Stimulated activated CD8-positive, alpha-beta memory T cell treated with anti-CD3 and anti-CD28 coated beads, Interleukin-15, amount 100 ng/mL, for 4 hours (primary cell): ENCODE measurements at regions not wholly inside any gene's neighbourhood (a gene's known extent, or its start where the extent isn't known, plus 50 kb on each side); places are given as distances from the start of the nearest gene placed in this dataset.

Source experiments
- DNase-seq, 2 donors: peaks; one replicate each; pipeline ENCODE4 v3.0.0-alpha.2; 2020; ENCODE audit warnings: low read depth in 2 of 2

DNA sequence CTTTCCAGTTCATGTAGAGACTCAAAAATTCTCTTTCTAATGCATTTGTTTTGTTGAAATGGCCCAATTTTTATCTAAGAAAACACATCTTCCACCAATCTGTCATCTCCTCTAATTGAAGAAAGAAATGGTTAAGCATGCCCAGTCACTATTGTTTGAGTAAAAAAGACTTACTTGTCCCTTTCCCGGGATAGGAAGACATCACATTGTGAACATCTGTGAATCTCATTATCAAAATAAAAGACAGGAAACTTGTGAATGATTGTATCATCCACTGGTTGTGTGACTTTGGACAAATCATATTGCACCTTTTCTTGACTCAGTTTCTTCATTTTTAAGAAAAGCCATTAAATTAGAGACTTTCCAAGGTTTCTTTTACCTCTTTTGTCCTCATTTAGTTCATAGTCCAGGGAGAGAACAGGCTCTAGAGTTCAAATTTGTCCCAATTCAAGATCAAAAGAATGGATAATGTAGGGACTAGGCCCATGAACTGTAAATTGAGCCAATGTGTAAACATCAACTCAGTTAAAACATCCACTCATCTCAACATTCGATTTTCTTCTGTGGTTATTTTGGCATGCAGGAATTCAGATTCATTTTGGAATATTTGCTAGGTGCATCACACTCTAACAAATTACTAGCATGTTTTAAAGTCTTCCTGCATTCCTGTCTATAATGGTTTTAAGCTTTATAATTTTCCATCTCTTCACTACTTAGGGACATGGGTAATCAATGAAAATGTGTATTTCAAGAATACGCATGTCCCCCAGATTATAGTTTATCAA lies 838.0 kb upstream of the WWC1 start:
- DNase-seq: no peak

GRCh38 chr5:167458412-167458811 lies 833.0 kb upstream of the WWC1 start:
- DNase-seq: no peak

GRCh38 chr5:167460449-167461020 lies 830.9 kb upstream of the WWC1 start:
- no peak for DNase-seq

DNA sequence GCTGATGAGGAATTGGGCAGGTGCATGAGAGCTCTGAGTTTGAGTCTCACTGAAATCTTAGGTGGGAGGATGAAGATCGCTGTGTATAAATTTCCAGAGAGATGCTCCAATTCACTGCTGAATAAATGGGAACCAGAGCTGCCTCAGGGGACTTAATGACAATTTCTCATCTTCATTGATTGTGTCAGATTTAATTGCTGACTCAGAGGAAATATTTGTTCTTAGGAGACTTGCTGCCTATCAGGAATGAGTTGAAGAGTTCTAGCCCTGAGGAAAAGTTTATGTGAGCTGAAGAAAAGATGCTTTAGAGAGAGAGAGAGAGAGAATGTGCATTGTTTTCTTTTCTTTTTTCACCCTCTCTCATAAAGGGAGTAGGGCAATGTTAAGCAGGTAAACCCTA lies 827.5 kb upstream of the WWC1 start:
- DNase-seq: no peak

GRCh38 chr5:167466992-167467391 lies 824.5 kb upstream of the WWC1 start:
- DNase-seq: no peak

- no peak for DNase-seq
Observed at GRCh38 chr5:167472566-167473108, 818.8 kb upstream of the WWC1 start.

GRCh38 chr5:167478188-167478587 lies 813.3 kb upstream of the WWC1 start:
- no peak for DNase-seq

DNA sequence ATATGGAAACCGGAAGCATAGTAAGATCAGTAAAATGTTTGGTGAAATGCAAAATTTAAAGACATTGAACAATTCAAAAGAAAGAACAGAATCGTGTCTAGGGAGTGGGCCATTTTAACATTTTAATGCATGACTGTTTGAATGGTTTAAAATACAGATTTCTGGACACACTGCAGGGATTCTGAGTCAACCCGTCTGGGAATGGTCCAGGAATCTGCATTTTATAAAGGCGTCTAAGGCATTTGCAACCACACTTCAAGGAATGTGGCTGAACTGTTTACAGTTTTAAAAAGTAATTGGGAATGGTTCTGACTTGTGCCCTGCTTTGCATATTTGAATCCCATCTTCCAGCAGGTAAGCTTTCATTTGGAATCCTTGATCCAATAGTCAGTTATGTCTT lies 811.7 kb upstream of the WWC1 start:
- no peak for DNase-seq

DNA sequence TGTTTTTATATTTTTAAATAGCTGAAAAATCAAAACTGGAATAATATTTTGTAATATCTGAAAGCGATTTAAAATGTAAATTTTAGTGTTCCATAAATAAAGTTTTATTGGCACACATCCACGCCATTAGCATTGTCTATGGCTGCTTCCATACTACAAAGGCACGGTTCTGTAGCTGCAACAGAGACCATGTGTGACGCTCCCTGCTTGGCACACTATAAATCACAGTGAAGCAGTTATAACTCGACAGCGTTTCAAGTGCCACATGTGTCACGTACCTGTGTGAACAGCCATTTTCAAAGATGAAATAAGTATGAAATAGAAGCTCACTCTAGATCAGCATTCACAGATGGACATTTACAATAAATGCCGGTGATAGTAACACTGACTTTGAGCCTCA lies 810.1 kb upstream of the WWC1 start:
- DNase-seq: no peak

DNA sequence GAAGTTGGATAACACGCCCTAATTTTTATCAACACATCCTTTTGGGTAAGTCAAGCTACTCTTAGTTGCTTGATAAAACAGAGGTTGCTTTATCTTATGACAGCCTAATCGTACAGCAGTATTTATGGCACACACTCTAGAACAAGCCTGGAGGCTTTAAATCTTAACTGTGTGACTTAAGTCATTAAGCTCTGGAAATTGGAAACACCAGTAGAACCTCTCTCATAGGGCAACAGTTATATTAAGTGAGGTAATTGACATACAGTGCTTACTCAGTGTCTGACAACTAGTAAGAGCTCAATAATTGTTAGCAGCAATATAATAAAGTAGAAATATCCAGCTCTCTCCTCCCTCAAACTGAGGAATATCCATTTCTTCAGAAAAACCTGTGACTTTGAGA lies 808.9 kb upstream of the WWC1 start:
- DNase-seq: no peak

- DNase-seq: no peak
Observed at GRCh38 chr5:167485061-167485774, 806.2 kb upstream of the WWC1 start.

- DNase-seq: no peak
Observed at GRCh38 chr5:167488371-167488770, 803.1 kb upstream of the WWC1 start.

GRCh38 chr5:167489202-167489601 lies 802.2 kb upstream of the WWC1 start:
- DNase-seq: no peak

DNA sequence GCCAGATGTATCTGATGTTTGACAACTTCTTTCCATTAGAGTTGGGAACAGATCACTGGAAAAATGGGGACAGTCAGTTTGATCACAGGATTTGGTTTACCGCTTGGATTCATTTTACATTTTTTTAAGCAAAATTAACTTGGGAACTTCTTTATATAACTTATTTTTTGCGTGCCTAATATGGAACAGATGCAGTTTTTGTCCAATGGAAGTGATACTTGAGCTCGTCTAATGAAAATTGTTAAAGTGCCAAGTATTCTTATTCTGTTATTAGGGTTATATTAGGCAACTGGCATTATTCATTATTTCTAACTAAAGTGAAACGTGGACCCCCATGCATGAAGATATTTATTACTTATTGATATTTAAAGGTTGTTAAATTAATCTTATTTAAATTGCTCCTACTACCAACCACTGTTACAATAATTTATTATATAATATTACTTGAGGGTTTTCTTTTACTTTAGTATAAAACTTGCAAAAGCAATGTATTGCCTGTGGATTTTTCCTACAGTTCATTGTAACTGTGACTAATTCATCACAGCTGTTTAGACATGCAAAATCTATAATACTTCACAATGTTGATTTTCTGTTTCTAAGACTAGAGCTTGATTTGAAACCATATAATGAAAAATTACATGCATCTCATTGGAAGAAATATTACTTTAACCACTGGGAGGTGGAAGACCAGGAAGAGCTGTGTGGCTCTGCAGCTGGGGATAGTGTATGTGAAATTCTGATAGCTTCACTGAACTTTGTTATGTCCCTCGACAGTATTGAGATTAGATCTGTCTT lies 787.3 kb upstream of the WWC1 start:
- DNase-seq: no peak

- DNase-seq: no peak
Observed at GRCh38 chr5:167507463-167508233, 783.8 kb upstream of the WWC1 start.

DNA sequence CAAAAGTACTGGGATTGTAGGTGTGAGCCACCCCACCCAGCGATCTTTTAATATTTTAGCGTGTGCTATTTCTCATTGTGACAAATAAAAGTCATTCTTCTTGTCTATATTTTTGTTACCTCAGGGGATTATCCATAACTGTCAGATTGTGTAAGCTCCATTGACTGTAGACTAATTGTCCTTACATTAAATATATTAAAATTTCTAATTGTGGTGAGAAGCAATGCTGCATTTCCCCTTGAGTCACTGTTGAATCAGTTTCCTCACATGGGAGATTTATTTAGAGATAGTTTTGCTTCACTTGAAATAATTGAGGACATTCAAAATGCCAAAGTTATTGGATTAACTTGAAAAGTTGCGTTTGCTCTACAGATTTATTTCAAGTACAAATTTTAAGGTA lies 782.4 kb upstream of the WWC1 start:
- no peak for DNase-seq

DNA sequence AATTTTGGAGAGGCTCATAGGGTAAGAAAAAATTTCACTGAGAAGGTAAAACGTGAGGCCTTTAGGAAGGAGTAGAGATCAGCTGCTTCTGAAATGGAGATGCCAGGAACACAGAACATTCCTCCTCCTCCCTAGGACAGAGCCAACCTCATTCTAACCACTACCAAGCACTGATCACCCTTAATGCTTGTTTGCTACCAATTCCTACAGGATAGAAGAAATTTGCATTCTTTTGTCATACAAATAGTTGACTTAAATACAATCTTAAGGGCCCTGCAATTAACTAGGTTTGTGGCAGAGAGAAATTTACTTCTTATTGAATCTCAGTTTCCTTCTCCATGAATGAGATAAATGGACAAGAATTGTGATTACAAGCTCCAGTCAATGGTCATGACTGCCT lies 780.2 kb upstream of the WWC1 start:
- no peak for DNase-seq

DNA sequence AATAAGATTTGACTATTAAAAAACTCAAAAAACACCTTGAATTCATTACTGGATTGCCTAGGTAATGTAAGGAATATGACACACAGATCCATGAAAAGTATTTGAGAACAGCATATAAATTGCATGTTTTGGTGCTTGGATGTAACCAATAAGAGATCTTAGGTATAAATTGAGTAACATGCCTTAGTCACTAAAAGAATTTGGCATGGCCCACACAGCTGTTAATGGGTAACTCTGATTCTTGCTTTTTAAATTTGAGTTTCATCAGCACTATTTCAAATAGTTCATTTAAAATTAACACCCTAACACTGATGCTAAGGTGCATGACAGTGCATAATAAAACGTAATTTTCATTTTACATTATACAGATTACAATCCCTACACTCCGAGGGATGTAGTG lies 779.3 kb upstream of the WWC1 start:
- no peak for DNase-seq

GRCh38 chr5:167513381-167513780 lies 778.1 kb upstream of the WWC1 start:
- DNase-seq: no peak

- DNase-seq: no peak
Observed at GRCh38 chr5:167514461-167514860, 777.0 kb upstream of the WWC1 start.

- DNase-seq: no peak
Observed at GRCh38 chr5:167525004-167525403, 766.4 kb upstream of the WWC1 start.
